ENCODE measurements at regions not wholly inside any gene's neighbourhood (a gene's known extent, or its start where the extent isn't known, plus 50 kb on each side); places are given as distances from the start of the nearest gene placed in this dataset.

DNA sequence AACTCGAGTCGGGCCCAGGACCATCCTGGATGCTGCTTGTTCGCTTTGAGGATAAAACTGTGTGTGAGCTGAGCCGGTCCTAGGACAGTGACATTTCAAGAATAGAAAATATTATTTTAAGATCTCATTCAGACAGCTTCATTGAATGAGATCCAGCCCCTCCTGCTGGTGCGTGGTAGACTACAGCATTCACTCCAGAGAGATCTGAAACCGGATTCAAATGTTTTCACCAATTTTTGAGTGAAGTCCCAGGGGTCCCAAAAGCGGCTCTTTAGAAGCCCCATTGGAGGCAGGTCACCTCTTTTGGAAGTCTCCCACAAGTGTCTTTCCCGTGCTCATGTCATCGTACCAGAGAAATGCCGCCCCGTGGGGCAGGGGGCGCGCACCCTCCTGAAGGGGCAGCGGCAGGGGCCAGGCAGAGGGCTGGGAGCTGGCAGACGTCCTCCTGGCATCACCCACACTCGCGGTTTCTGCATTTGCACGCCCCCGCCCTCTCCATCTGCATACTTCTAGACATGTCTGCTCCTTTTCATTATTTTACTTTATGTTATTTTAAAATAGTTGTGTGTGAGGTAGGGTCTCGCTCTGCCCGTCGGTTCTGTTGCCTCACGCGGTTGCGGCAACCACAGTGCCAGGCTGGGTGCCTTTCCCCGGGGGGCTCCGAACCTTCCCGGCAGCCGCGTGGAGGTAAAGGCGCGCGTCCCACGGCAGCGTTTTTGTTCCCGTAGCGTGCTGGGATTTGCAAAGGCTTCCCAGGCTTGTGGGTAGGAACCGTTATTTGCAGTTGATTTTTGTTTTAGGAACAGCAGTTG is 52.3 kb upstream of the DPYSL4 start:
- Histone ChIP-seq H4K20me1 (ENCODE audit: control insufficient read depth, insufficient read depth, low read length, poor library complexity, severe bottlenecking) (no peaks in the 10 kb centered on the region), H3K79me2 (ENCODE audit: control insufficient read depth, insufficient read depth, low read length) (no peaks in the 10 kb centered on the region), H3K9ac (ENCODE audit: low read length) (no peak overlapping the region), H3K4me2 (replicated peaks; ENCODE audit: low read depth, low read length, poor library complexity, severe bottlenecking) (no peak overlapping the region), H3K27ac (ENCODE audit: low read length in 2 of 2) (no peak overlapping the region), H2AFZ (ENCODE audit: insufficient read depth, low read depth, low read length, poor library complexity, severe bottlenecking) (no peak overlapping the region), H3K4me1 (ENCODE audit: control insufficient read depth in 2 of 2, insufficient read depth in 2 of 2, low read length in 2 of 2) (no peaks in the 10 kb centered on the region), H3K9me3 (ENCODE audit: control extremely low read depth in 1 of 3, control insufficient read depth in 2 of 3, insufficient read depth in 1 of 3, low read length in 2 of 3) (peaks cover 0 to 10% (median 0%) of the 10 kb centered on the region in 3 donors), H3K36me3 (replicated peaks in 1 of 2; ENCODE audit: control extremely low read depth in 1 of 2, control insufficient read depth in 1 of 2, extremely low read depth in 1 of 2, insufficient read depth in 2 of 2, low read length in 1 of 2) (no peaks in the 10 kb centered on the region), H3K4me3 (ENCODE audit: control extremely low read depth in 1 of 5, extremely low read depth in 1 of 5, insufficient read depth in 1 of 5, low read depth in 2 of 5, low read length in 4 of 5) (no peak overlapping the region), H3K27me3 (replicated peaks in 1 of 4; ENCODE audit: control extremely low read depth in 1 of 4, control insufficient read depth in 3 of 4, insufficient read depth in 4 of 4, low read length in 3 of 4) (peaks cover 0 to 8% (median 0%) of the 10 kb centered on the region in 4 experiments)
- CTCF ChIA-PET, result no interaction called here
- Mint-ChIP-seq H3K27ac (no peak overlapping the region), H3K4me1 (no peaks in the 10 kb centered on the region), H3K4me3 (no peak overlapping the region), H3K27me3 (peaks cover 14% of the 10 kb centered on the region), H3K9me3 (ENCODE audit: insufficient read depth) (no peaks in the 10 kb centered on the region)
- intact Hi-C loops (cut with micrococcal nuclease), result no loop called here
- 91% methylated on average over 24 of the region's 38 CpGs for WGBS (ENCODE audit: insufficient coverage)
- TF ChIP-seq EZH2 (IDR thresholded peaks at IDR 0.05; ENCODE audit: borderline replicate concordance, insufficient read depth, low read depth, low read length, poor library complexity, severe bottlenecking), result no peak
- TF ChIP-seq, protein P1, sequence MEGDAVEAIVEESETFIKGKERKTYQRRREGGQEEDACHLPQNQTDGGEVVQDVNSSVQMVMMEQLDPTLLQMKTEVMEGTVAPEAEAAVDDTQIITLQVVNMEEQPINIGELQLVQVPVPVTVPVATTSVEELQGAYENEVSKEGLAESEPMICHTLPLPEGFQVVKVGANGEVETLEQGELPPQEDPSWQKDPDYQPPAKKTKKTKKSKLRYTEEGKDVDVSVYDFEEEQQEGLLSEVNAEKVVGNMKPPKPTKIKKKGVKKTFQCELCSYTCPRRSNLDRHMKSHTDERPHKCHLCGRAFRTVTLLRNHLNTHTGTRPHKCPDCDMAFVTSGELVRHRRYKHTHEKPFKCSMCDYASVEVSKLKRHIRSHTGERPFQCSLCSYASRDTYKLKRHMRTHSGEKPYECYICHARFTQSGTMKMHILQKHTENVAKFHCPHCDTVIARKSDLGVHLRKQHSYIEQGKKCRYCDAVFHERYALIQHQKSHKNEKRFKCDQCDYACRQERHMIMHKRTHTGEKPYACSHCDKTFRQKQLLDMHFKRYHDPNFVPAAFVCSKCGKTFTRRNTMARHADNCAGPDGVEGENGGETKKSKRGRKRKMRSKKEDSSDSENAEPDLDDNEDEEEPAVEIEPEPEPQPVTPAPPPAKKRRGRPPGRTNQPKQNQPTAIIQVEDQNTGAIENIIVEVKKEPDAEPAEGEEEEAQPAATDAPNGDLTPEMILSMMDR (IDR thresholded peaks at IDR 0.05), result no peak
- DNase-seq, result no peak
- ATAC-seq (ENCODE audit: low read depth), result no peak
- POLR2A ChIA-PET, result no interaction called here

DNA sequence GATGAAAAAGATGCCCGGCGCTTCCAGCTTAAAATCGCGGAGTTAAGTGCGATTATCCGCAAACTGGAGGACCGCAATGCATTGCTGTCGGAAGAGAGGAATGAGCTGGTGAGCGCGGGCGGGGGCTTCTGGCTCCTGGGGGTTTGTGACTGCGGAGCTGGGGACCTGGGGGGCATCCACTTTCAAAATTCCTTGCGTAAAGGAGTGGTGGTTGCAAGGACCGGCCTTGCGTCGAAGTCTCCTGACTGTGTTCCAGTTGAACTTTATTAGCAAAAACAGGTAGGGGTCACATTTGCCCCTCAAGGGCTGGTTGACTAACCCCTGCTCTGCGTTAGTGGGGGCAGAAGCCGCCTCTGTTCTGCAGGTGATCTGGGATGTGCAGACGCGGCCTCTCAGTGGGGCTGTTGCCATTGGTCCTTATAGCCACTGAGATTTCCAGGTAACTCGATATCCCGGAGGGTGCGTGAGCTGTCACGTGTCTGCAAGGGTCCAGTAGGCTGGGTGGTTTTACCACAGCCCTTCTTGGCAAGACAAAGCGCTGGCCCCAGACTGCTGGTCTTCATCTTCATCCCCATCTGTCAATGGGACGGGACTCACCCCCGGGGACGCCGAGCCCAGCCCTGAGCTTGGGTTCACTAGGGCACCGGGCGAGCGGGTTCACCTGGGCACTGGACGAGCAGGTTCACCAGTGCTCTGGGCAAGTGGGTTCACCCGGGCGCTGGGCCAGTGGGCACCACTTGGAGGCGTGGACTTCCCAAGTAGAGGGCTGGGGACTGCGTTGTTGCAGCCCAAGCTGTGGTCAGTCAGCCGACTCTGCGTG is 51.5 kb upstream of the DPYSL4 start:
- CTCF ChIA-PET, result no interaction called here

More for the DNA sequence above, 51.5 kb upstream of the DPYSL4 start:
- H3K9me3 ChIP-seq (ENCODE audit: control extremely low read depth in 1 of 3, control insufficient read depth in 2 of 3, insufficient read depth in 1 of 3, low read length in 2 of 3), result peaks cover 0 to 4% (median 0%) of the 10 kb centered on the region in 3 donors
- no peaks in the 10 kb centered on the region for H3K79me2 ChIP-seq (ENCODE audit: control insufficient read depth, insufficient read depth, low read length)
- intact Hi-C loops (cut with micrococcal nuclease), result no loop called here
- H3K4me1 Mint-ChIP-seq, result no peaks in the 10 kb centered on the region
- no peak overlapping the region for H3K27ac ChIP-seq (ENCODE audit: low read length in 2 of 2)
- no peak overlapping the region for H3K4me3 Mint-ChIP-seq
- DNase-seq (no peak), ATAC-seq (ENCODE audit: low read depth) (no peak)
- H3K36me3 ChIP-seq (replicated peaks in 1 of 2; ENCODE audit: control extremely low read depth in 1 of 2, control insufficient read depth in 1 of 2, extremely low read depth in 1 of 2, insufficient read depth in 2 of 2, low read length in 1 of 2), result no peaks in the 10 kb centered on the region
- POLR2A ChIA-PET, result no interaction called here
- WGBS (ENCODE audit: insufficient coverage), result 91% methylated on average over 39 of the region's 39 CpGs
- H3K27me3 Mint-ChIP-seq, result peaks cover 14% of the 10 kb centered on the region
- no peak overlapping the region for H3K4me3 ChIP-seq (ENCODE audit: control extremely low read depth in 1 of 5, extremely low read depth in 1 of 5, insufficient read depth in 1 of 5, low read depth in 2 of 5, low read length in 4 of 5)
- no peaks in the 10 kb centered on the region for H4K20me1 ChIP-seq (ENCODE audit: control insufficient read depth, insufficient read depth, low read length, poor library complexity, severe bottlenecking)
- H3K27ac Mint-ChIP-seq, result no peak overlapping the region
- H3K4me1 ChIP-seq (ENCODE audit: control insufficient read depth in 2 of 2, insufficient read depth in 2 of 2, low read length in 2 of 2), result no peaks in the 10 kb centered on the region
- no peak for TF ChIP-seq EZH2 (IDR thresholded peaks at IDR 0.05; ENCODE audit: borderline replicate concordance, insufficient read depth, low read depth, low read length, poor library complexity, severe bottlenecking)
- TF ChIP-seq, protein P1 (IDR thresholded peaks at IDR 0.05), result no peak
- H3K4me2 ChIP-seq (replicated peaks; ENCODE audit: low read depth, low read length, poor library complexity, severe bottlenecking), result no peak overlapping the region
- no peak overlapping the region for H2AFZ ChIP-seq (ENCODE audit: insufficient read depth, low read depth, low read length, poor library complexity, severe bottlenecking)
- H3K27me3 ChIP-seq (replicated peaks in 1 of 4; ENCODE audit: control extremely low read depth in 1 of 4, control insufficient read depth in 3 of 4, insufficient read depth in 4 of 4, low read length in 3 of 4), result peaks cover 0 to 8% (median 0%) of the 10 kb centered on the region in 4 experiments
- H3K9me3 Mint-ChIP-seq (ENCODE audit: insufficient read depth), result no peaks in the 10 kb centered on the region
- no peak overlapping the region for H3K9ac ChIP-seq (ENCODE audit: low read length)

Data from B cell (primary cell).